ENCODE measurements at regions not wholly inside any gene's neighbourhood (a gene's known extent, or its start where the extent isn't known, plus 50 kb on each side); places are given as distances from the start of the nearest gene placed in this dataset.

GRCh38 chr4:157908031-157908430 lies 264.8 kb downstream of the GASK1B start:
- no peak for DNase-seq (ENCODE audit: low spot score)
- ATAC-seq (ENCODE audit: insufficient number of reproducible peaks, low FRiP score, low read depth): no peak
- no peak overlapping the region for H3K27ac ChIP-seq
- H3K27me3 ChIP-seq (replicated peaks; ENCODE audit: insufficient read depth): no peaks in the 10 kb centered on the region
- no peak for TF ChIP-seq CTCF (IDR thresholded peaks at IDR 0.05)
- peaks cover 0 to 4% of the 10 kb centered on the region in 2 donors for H3K4me1 ChIP-seq (ENCODE audit: control insufficient read depth in 1 of 2, low read depth in 2 of 2)
- no peaks in the 10 kb centered on the region for H3K9me3 ChIP-seq
- no peaks in the 10 kb centered on the region for H3K36me3 ChIP-seq
- no peak overlapping the region for H3K4me3 ChIP-seq

DNA sequence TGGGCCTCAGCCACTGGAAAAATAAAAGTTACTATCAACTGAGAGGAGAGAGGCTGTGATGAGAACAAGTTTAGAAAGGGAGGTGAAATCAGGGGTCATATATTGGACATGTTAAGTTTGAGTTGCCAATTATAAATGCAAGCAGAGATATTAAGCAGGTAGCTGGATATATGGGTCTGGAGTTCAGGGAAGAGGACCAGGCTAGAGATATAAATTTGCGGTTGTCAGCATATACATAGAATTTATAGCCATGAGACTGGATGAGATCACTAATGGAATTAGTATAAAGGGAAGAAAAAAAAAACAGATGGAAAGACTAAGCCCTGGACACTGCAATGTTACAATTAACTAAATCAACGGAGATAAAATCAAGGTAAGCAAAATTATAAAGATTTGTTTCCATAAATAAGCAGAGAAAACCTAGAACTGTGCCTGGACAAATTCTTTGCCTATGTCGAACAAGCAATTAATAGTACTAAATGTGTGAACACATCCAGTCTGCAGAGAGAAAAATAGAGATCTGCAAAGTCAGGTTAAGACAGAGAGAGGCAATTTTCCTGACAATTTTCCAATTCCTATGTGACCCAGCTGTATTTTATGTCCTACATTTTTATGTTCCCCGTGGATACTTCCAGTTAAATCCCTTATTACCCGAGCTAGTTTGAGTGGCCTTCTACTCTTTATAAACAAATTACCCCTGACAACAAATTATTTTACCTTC lies 265.4 kb downstream of the GASK1B start:
- ATAC-seq (ENCODE audit: insufficient number of reproducible peaks, low FRiP score, low read depth): no peak
- H3K4me3 ChIP-seq: no peak overlapping the region
- H3K27ac ChIP-seq: no peak overlapping the region

DNA sequence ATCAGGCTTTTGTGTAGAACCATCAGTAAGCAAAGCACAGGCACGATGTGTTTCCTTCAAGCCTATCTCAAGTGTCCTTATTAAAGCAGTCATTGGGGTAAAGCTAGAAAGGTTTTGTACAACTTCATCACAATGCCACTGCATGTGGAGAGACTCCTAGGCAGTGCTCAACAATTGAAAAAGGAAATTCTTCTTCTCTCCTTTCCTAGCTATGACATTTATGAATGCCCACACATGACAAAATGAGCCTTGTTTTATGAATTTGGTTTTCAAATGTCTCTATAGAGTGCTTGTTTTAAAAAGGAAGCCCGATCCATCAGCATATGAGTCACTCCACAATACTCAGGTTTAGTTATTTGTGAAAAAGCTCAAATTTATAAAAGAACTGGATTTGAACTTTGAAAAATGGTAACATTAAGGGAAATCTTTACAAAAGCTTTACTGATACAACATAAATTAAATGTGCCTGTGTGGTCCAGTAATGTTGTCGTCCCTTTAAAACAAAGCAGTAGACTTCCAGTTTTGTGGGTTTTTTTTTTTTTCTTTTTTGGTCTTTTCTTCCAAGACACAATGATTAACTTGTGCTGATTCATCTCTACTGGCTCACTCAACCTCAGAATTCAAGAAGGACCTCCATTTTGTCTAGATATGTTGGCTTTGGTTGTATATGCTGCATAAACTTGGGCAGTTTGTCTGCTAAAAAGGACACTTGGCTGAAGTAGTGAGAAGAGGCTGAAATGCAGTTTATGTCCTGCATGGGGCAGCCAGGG lies 273.8 kb downstream of the GASK1B start:
- DNase-seq (ENCODE audit: low spot score) (no peak), ATAC-seq (ENCODE audit: insufficient number of reproducible peaks, low FRiP score, low read depth) (no peak)
- no peak overlapping the region for H3K4me3 ChIP-seq
- H3K36me3 ChIP-seq: no peaks in the 10 kb centered on the region
- no peaks in the 10 kb centered on the region for H3K9me3 ChIP-seq
- no peak for TF ChIP-seq CTCF (IDR thresholded peaks at IDR 0.05)
- no peaks in the 10 kb centered on the region for H3K27me3 ChIP-seq (replicated peaks; ENCODE audit: insufficient read depth)
- H3K27ac ChIP-seq: no peak overlapping the region
- peaks cover 0 to 5% of the 10 kb centered on the region in 2 donors for H3K4me1 ChIP-seq (ENCODE audit: control insufficient read depth in 1 of 2, low read depth in 2 of 2)

More for the DNA sequence above, 265.4 kb downstream of the GASK1B start:
- no peak for DNase-seq (ENCODE audit: low spot score)
- Histone ChIP-seq H3K27me3 (replicated peaks; ENCODE audit: insufficient read depth) (no peaks in the 10 kb centered on the region), H3K36me3 (no peaks in the 10 kb centered on the region), H3K4me1 (ENCODE audit: control insufficient read depth in 1 of 2, low read depth in 2 of 2) (no peaks in the 10 kb centered on the region), H3K9me3 (no peaks in the 10 kb centered on the region)
- no peak for TF ChIP-seq CTCF (IDR thresholded peaks at IDR 0.05)

GRCh38 chr4:157897855-157898370 lies 274.9 kb downstream of the GASK1B start:
- Histone ChIP-seq H3K4me3 (no peak overlapping the region), H3K36me3 (no peaks in the 10 kb centered on the region), H3K4me1 (ENCODE audit: control insufficient read depth in 1 of 2, low read depth in 2 of 2) (peaks cover 0 to 5% of the 10 kb centered on the region in 2 donors), H3K27me3 (replicated peaks; ENCODE audit: insufficient read depth) (no peaks in the 10 kb centered on the region), H3K9me3 (no peaks in the 10 kb centered on the region), H3K27ac (no peak overlapping the region)
- ATAC-seq (ENCODE audit: insufficient number of reproducible peaks, low FRiP score, low read depth): no peak
- TF ChIP-seq CTCF (IDR thresholded peaks at IDR 0.05): no peak
- no peak for DNase-seq (ENCODE audit: low spot score)

GRCh38 chr4:157896726-157897125 lies 276.1 kb downstream of the GASK1B start:
- Histone ChIP-seq H3K36me3 (no peaks in the 10 kb centered on the region), H3K4me3 (no peak overlapping the region), H3K27me3 (replicated peaks; ENCODE audit: insufficient read depth) (no peaks in the 10 kb centered on the region), H3K27ac (no peak overlapping the region), H3K4me1 (ENCODE audit: control insufficient read depth in 1 of 2, low read depth in 2 of 2) (peaks cover 0 to 5% of the 10 kb centered on the region in 2 donors), H3K9me3 (no peaks in the 10 kb centered on the region)
- no peak for ATAC-seq (ENCODE audit: insufficient number of reproducible peaks, low FRiP score, low read depth)
- no peak for TF ChIP-seq CTCF (IDR thresholded peaks at IDR 0.05)
- no peak for DNase-seq (ENCODE audit: low spot score)

All from thoracic aorta (tissue), 2 donors.